K562 (cell line): ENCODE measurements at regions not wholly inside any gene's neighbourhood (a gene's known extent, or its start where the extent isn't known, plus 50 kb on each side); places are given as distances from the start of the nearest gene placed in this dataset.

Experiments used
- CCAR2 ChIP-seq: fragments of 200-400 bp; formaldehyde crosslinking; IDR thresholded peaks from 2 replicates; pipeline ENCODE4 v1.6.1; 2017; ENCODE audit warnings: mild to moderate bottlenecking, low read depth, low read length
- POLR2AphosphoS5 ChIP-seq: IDR thresholded peaks from 2 replicates; pipeline ENCODE4 v1.6.1; 2011; ENCODE audit warnings: mild to moderate bottlenecking, low read depth, low read length, moderate library complexity; ENCODE audit not compliant: control insufficient read depth, insufficient read depth
- ZZZ3 ChIP-seq: fragments of 450-650 bp; IDR thresholded peaks from 2 replicates; pipeline ENCODE4 v1.6.1; 2016; ENCODE audit warnings: antibody characterized with exemption, mild to moderate bottlenecking, moderate library complexity
- TF ChIP-seq, protein P1 (sequence below), 3 experiments: IDR thresholded peaks in 2 of 3; conservative IDR thresholded peaks in 1 of 3; 2 replicates each; pipeline ENCODE4 v1.5.1; 2011 to 2012; ENCODE audit warnings: low read length in 3 of 3, mild to moderate bottlenecking in 3 of 3, control low read depth in 2 of 3, improper control_type of control experiment in 1 of 3, inconsistent platforms in 1 of 3, low read depth in 1 of 3, mixed read lengths in 1 of 3, moderate library complexity in 1 of 3; ENCODE audit not compliant: insufficient read depth in 2 of 3
- TF ChIP-seq, protein P2 (sequence below): fragments of 450-650 bp; IDR thresholded peaks from 2 replicates; pipeline ENCODE4 v1.6.1; 2016; ENCODE audit warnings: borderline replicate concordance
- TF ChIP-seq, protein P3 (sequence below): sonication (generic); formaldehyde crosslinking; IDR thresholded peaks from 2 replicates; pipeline ENCODE4 v1.8.1; 2023; ENCODE audit warnings: mild to moderate bottlenecking, missing genetic modification reagents

DNA sequence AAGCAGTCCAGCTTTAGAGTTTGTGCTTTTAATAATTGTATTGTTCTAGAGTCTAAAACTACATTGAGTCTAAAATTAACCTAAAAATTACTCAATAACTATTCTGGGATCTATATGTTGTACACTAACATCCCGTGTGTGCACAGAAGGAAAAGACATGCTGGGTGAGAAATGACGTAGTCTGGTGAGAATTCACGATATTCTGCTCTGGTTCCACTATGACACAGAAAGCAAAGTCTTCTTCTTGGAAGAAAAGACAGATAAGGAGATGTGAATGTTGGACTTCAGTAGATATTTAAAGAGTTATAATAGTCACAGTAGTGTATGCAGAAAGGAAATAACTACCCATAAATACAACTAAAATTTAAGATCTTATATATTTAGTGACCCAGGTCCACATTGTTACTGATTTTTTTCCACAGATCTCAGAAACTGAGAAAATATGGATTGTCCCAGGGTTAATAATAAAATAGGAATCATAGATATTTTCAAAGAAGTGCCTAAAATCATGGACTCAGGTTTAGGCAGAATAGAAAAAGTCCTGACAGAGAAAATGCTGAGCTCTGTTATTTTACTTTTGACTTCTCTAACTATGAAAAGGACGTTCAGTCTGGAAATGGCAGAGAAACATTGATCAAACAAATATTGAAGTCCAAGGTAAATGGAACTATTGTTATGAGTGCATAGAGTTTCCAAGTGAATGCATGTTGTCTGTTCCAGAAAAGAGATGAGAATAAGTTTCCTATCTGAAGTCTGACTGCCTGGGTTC, 170.7 kb downstream of the ANKRD50 start:
- TF ChIP-seq CCAR2: no peak
- TF ChIP-seq, protein P1, sequence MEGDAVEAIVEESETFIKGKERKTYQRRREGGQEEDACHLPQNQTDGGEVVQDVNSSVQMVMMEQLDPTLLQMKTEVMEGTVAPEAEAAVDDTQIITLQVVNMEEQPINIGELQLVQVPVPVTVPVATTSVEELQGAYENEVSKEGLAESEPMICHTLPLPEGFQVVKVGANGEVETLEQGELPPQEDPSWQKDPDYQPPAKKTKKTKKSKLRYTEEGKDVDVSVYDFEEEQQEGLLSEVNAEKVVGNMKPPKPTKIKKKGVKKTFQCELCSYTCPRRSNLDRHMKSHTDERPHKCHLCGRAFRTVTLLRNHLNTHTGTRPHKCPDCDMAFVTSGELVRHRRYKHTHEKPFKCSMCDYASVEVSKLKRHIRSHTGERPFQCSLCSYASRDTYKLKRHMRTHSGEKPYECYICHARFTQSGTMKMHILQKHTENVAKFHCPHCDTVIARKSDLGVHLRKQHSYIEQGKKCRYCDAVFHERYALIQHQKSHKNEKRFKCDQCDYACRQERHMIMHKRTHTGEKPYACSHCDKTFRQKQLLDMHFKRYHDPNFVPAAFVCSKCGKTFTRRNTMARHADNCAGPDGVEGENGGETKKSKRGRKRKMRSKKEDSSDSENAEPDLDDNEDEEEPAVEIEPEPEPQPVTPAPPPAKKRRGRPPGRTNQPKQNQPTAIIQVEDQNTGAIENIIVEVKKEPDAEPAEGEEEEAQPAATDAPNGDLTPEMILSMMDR (IDR thresholded peaks at IDR 0.05 in 2 of 3, conservative IDR thresholded peaks at IDR 0.05 in 1 of 3; ENCODE audit: insufficient read depth in 2 of 3, low read depth in 1 of 3, low read length in 3 of 3): no peak
- TF ChIP-seq, protein P2, sequence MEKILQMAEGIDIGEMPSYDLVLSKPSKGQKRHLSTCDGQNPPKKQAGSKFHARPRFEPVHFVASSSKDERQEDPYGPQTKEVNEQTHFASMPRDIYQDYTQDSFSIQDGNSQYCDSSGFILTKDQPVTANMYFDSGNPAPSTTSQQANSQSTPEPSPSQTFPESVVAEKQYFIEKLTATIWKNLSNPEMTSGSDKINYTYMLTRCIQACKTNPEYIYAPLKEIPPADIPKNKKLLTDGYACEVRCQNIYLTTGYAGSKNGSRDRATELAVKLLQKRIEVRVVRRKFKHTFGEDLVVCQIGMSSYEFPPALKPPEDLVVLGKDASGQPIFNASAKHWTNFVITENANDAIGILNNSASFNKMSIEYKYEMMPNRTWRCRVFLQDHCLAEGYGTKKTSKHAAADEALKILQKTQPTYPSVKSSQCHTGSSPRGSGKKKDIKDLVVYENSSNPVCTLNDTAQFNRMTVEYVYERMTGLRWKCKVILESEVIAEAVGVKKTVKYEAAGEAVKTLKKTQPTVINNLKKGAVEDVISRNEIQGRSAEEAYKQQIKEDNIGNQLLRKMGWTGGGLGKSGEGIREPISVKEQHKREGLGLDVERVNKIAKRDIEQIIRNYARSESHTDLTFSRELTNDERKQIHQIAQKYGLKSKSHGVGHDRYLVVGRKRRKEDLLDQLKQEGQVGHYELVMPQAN: no peak
- TF ChIP-seq ZZZ3: no peak
- TF ChIP-seq, protein P3, sequence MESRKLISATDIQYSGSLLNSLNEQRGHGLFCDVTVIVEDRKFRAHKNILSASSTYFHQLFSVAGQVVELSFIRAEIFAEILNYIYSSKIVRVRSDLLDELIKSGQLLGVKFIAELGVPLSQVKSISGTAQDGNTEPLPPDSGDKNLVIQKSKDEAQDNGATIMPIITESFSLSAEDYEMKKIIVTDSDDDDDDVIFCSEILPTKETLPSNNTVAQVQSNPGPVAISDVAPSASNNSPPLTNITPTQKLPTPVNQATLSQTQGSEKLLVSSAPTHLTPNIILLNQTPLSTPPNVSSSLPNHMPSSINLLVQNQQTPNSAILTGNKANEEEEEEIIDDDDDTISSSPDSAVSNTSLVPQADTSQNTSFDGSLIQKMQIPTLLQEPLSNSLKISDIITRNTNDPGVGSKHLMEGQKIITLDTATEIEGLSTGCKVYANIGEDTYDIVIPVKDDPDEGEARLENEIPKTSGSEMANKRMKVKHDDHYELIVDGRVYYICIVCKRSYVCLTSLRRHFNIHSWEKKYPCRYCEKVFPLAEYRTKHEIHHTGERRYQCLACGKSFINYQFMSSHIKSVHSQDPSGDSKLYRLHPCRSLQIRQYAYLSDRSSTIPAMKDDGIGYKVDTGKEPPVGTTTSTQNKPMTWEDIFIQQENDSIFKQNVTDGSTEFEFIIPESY (CRISPR knock-in tag): no peak
- TF ChIP-seq POLR2AphosphoS5: no peak
